COLO668 (cell line): ENCODE measurements at regions not wholly inside any gene's neighbourhood (a gene's known extent, or its start where the extent isn't known, plus 50 kb on each side); places are given as distances from the start of the nearest gene placed in this dataset.
"Not testable (repeated sequence)": the region's sequence is repeated elsewhere in the genome, so short reads cannot be mapped to it uniquely, and the experiment has no call there.

Experiments
- DNase-seq: peaks from one replicate; lab custom pipeline; 2025; ENCODE audit not compliant: unreplicated experiment; lab: John Stamatoyannopoulos, UW

- DNase-seq: no peak
These were observed 290.9 kb upstream of the TACR3 start for GRCh38 chr4:104010722-104011121.

- DNase-seq: not testable (repeated sequence)
These were observed 282.5 kb upstream of the TACR3 start for GRCh38 chr4:104002318-104002717.

GRCh38 chr4:103998756-103999155, 279.0 kb upstream of the TACR3 start:
- DNase-seq: no peak

GRCh38 chr4:103996637-103997036, 276.9 kb upstream of the TACR3 start:
- DNase-seq: peak; percentile 10

GRCh38 chr4:103996064-103996463, 276.3 kb upstream of the TACR3 start:
- no peak for DNase-seq

GRCh38 chr4:103994059-103994458, 274.3 kb upstream of the TACR3 start:
- no peak for DNase-seq

- no peak for DNase-seq
These were observed 262.7 kb upstream of the TACR3 start for GRCh38 chr4:103982454-103982853.

GRCh38 chr4:103948244-103949018, 228.6 kb upstream of the TACR3 start:
- DNase-seq: no peak

- no peak for DNase-seq
These were observed 227.8 kb upstream of the TACR3 start for GRCh38 chr4:103947617-103948016.

GRCh38 chr4:103946621-103947268, 227.0 kb upstream of the TACR3 start:
- DNase-seq: not testable (repeated sequence)

- DNase-seq: no peak
These were observed 218.7 kb upstream of the TACR3 start for GRCh38 chr4:103938488-103938887.

- no peak for DNase-seq
These were observed 216.9 kb upstream of the TACR3 start for GRCh38 chr4:103936653-103937145.

GRCh38 chr4:103934178-103934789, 214.5 kb upstream of the TACR3 start:
- peak; percentile 8 for DNase-seq

GRCh38 chr4:103928370-103928769, 208.6 kb upstream of the TACR3 start:
- DNase-seq: no peak

- DNase-seq: no peak
These were observed 203.8 kb upstream of the TACR3 start for GRCh38 chr4:103923551-103923950.

GRCh38 chr4:103918214-103918613, 198.4 kb upstream of the TACR3 start:
- DNase-seq: no peak

GRCh38 chr4:103915224-103915869, 195.6 kb upstream of the TACR3 start:
- no peak for DNase-seq

- no peak for DNase-seq
These were observed 187.6 kb upstream of the TACR3 start for GRCh38 chr4:103907414-103907813.

- no peak for DNase-seq
These were observed 184.3 kb upstream of the TACR3 start for GRCh38 chr4:103904123-103904522.

GRCh38 chr4:103902730-103903129, 182.9 kb upstream of the TACR3 start:
- no peak for DNase-seq

GRCh38 chr4:103895876-103896465, 176.2 kb upstream of the TACR3 start:
- no peak for DNase-seq
